WTC11 (cell line): ENCODE measurements at regions not wholly inside any gene's neighbourhood (a gene's known extent, or its start where the extent isn't known, plus 50 kb on each side); places are given as distances from the start of the nearest gene placed in this dataset.

ENCODE experiments used
- ATAC-seq: fragments of 200-7000 bp; cut with Tn5 transposase; 2 replicates; pipeline ENCODE4 v1.10.0; 2021; ENCODE audit warnings: mild to moderate bottlenecking, moderate library complexity
- CTCF ChIA-PET: fragments of 300-600 bp; sonication (Branson Sonifier 250); formaldehyde crosslinking; loops from one replicate; lab custom pipeline; 2021; ENCODE audit warnings: antibody characterized with exemption; lab: Charles Lee
- POLR2A ChIA-PET: fragments of 350-600 bp; sonication (Branson Sonifier 250); formaldehyde crosslinking; loops from one replicate; lab custom pipeline; 2021; ENCODE audit warnings: antibody characterized with exemption; lab: Charles Lee
- DNase-seq: peaks from one replicate; pipeline ENCODE4 v3.0.0; 2021; ENCODE audit warnings: low spot score
- H3K27ac Mint-ChIP-seq: 2 replicates; pipeline ENCODE4 v1.8.0; 2021; ENCODE audit warnings: mixed read lengths
- H3K27me3 Mint-ChIP-seq: 2 replicates; pipeline ENCODE4 v1.8.0; 2021; ENCODE audit warnings: low read depth, mild to moderate bottlenecking, moderate library complexity, mixed read lengths
- H3K36me3 Mint-ChIP-seq: 2 replicates; pipeline ENCODE4 v1.8.0; 2021; ENCODE audit warnings: mixed read lengths
- H3K4me1 Mint-ChIP-seq: 2 replicates; pipeline ENCODE4 v1.8.0; 2022; ENCODE audit warnings: mixed read lengths
- H3K4me3 Mint-ChIP-seq: 2 replicates; pipeline ENCODE4 v1.8.0; 2021; ENCODE audit warnings: mild to moderate bottlenecking, moderate library complexity, mixed read lengths
- H3K9me3 Mint-ChIP-seq: 2 replicates; pipeline ENCODE4 v1.8.0; 2021; ENCODE audit warnings: mixed read lengths
- EMX1 ChIP-seq: fragments of 250-450 bp; sonication (Bioruptor Pico); IDR thresholded peaks from 2 replicates; pipeline ENCODE4 v1.8.0; 2021; ENCODE audit warnings: mild to moderate bottlenecking
- FOXK1 ChIP-seq: sonication (generic); formaldehyde crosslinking; IDR thresholded peaks from 2 replicates; pipeline ENCODE4 v1.8.0; 2022; ENCODE audit warnings: mild to moderate bottlenecking, moderate library complexity, missing genetic modification reagents
- FOXP1 ChIP-seq: sonication (generic); formaldehyde crosslinking; IDR thresholded peaks from 2 replicates; pipeline ENCODE4 v1.8.0; 2022; ENCODE audit warnings: missing genetic modification reagents, mild to moderate bottlenecking, moderate library complexity, borderline replicate concordance
- JUN ChIP-seq: sonication (generic); formaldehyde crosslinking; IDR thresholded peaks from 2 replicates; pipeline ENCODE4 v1.8.0; 2023; ENCODE audit warnings: mild to moderate bottlenecking, missing genetic modification reagents
- MLX ChIP-seq: sonication (generic); formaldehyde crosslinking; IDR thresholded peaks from 2 replicates; pipeline ENCODE4 v1.8.1; 2023; ENCODE audit warnings: mild to moderate bottlenecking, missing genetic modification reagents, moderate library complexity
- NFE2L1 ChIP-seq: sonication (generic); formaldehyde crosslinking; IDR thresholded peaks from 2 replicates; pipeline ENCODE4 v1.8.1; 2023; ENCODE audit warnings: missing genetic modification reagents
- NR1H2 ChIP-seq: sonication (generic); formaldehyde crosslinking; IDR thresholded peaks from 2 replicates; pipeline ENCODE4 v1.9.0; 2021; ENCODE audit warnings: mild to moderate bottlenecking, moderate library complexity, missing genetic modification reagents
- NR3C1 ChIP-seq: sonication (generic); formaldehyde crosslinking; conservative IDR thresholded peaks from 2 replicates; pipeline ENCODE4 v1.8.1; 2023; ENCODE audit warnings: low read depth, mild to moderate bottlenecking, missing genetic modification reagents
- PRDM15 ChIP-seq: sonication (generic); formaldehyde crosslinking; IDR thresholded peaks from 2 replicates; pipeline ENCODE4 v1.8.0; 2022; ENCODE audit warnings: missing genetic modification reagents
- PREB ChIP-seq: sonication (generic); formaldehyde crosslinking; IDR thresholded peaks from 2 replicates; pipeline ENCODE4 v1.8.1; 2022; ENCODE audit warnings: mild to moderate bottlenecking, missing genetic modification reagents, moderate library complexity, borderline replicate concordance
- SMAD4 ChIP-seq: sonication (generic); formaldehyde crosslinking; IDR thresholded peaks from 2 replicates; pipeline ENCODE4 v1.8.0; 2022; ENCODE audit warnings: mild to moderate bottlenecking, missing genetic modification reagents
- SP1 ChIP-seq: sonication (generic); formaldehyde crosslinking; conservative IDR thresholded peaks from 2 replicates; pipeline ENCODE4 v1.8.1; 2022; ENCODE audit warnings: missing genetic modification reagents
- TEAD4 ChIP-seq: sonication (generic); formaldehyde crosslinking; IDR thresholded peaks from 2 replicates; pipeline ENCODE4 v1.8.0; 2022; ENCODE audit warnings: mild to moderate bottlenecking, missing genetic modification reagents
- TP53 ChIP-seq: sonication (generic); formaldehyde crosslinking; IDR thresholded peaks from 2 replicates; pipeline ENCODE4 v1.8.1; 2023; ENCODE audit warnings: mild to moderate bottlenecking, missing genetic modification reagents
- ZNF232 ChIP-seq: sonication (generic); formaldehyde crosslinking; IDR thresholded peaks from 2 replicates; pipeline ENCODE4 v1.8.0; 2022; ENCODE audit warnings: mild to moderate bottlenecking, missing genetic modification reagents
- ZNF396 ChIP-seq: fragments of 250-450 bp; sonication (Bioruptor Pico); IDR thresholded peaks from 2 replicates; pipeline ENCODE4 v1.8.0; 2021; ENCODE audit warnings: mild to moderate bottlenecking, moderate library complexity, borderline replicate concordance
- ZNF671 ChIP-seq: fragments of 250-450 bp; sonication (Bioruptor Pico); IDR thresholded peaks from 2 replicates; pipeline ENCODE4 v1.8.0; 2021; ENCODE audit warnings: mild to moderate bottlenecking
- TF ChIP-seq, protein P1 (sequence below): sonication (generic); formaldehyde crosslinking; IDR thresholded peaks from 2 replicates; pipeline ENCODE4 v1.8.0; 2022; ENCODE audit warnings: mild to moderate bottlenecking, missing genetic modification reagents
- TF ChIP-seq, protein P2 (sequence below): sonication (generic); formaldehyde crosslinking; IDR thresholded peaks from 2 replicates; pipeline ENCODE4 v1.8.1; 2023; ENCODE audit warnings: mild to moderate bottlenecking, missing genetic modification reagents, borderline replicate concordance
- TF ChIP-seq, protein P3 (sequence below): fragments of 250-450 bp; sonication (Bioruptor Pico); conservative IDR thresholded peaks from 2 replicates; pipeline ENCODE4 v1.9.0; 2021; ENCODE audit warnings: mild to moderate bottlenecking

- peak; percentile 60 for ATAC-seq
- Mint-ChIP-seq H3K4me3 (no peak overlapping the region), H3K9me3 (no peaks in the 10 kb centered on the region), H3K27ac (no peak overlapping the region), H3K4me1 (peaks cover 16% of the 10 kb centered on the region)
- POLR2A ChIA-PET: no interaction called here
- TF ChIP-seq FOXP1 (CRISPR knock-in tag) (no peak), PREB (no peak), SMAD4 (CRISPR knock-in tag) (no peak), NFE2L1 (CRISPR knock-in tag) (peak; percentile 75; the same call in 1 of the 2 replicates)
- TF ChIP-seq, all 79 proteins: peak for 1
- CTCF ChIA-PET: interaction anchor here (0.5 kb wide), 1 partner anchor 282 kb away, joined by 3 read pairs; no protein-coding TSS in a partner anchor
- DNase-seq: no peak
- H3K36me3 Mint-ChIP-seq: no peaks in the 10 kb centered on the region
- no peaks in the 10 kb centered on the region for H3K27me3 Mint-ChIP-seq
These were observed 275.8 kb upstream of the PRDM1 start for GRCh38 chr6:105810105-105810921.

- Mint-ChIP-seq H3K4me1 (peaks cover 16% of the 10 kb centered on the region), H3K27me3 (no peaks in the 10 kb centered on the region), H3K9me3 (no peaks in the 10 kb centered on the region), H3K4me3 (no peak overlapping the region), H3K36me3 (no peaks in the 10 kb centered on the region), H3K27ac (no peak overlapping the region)
- TF ChIP-seq, protein P1, sequence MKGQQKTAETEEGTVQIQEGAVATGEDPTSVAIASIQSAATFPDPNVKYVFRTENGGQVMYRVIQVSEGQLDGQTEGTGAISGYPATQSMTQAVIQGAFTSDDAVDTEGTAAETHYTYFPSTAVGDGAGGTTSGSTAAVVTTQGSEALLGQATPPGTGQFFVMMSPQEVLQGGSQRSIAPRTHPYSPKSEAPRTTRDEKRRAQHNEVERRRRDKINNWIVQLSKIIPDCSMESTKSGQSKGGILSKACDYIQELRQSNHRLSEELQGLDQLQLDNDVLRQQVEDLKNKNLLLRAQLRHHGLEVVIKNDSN (CRISPR knock-in tag): no peak
- TF ChIP-seq ZNF671 (CRISPR knock-in tag) (no peak), JUN (CRISPR knock-in tag) (no peak), FOXP1 (CRISPR knock-in tag) (no peak), NR1H2 (no peak), MLX (CRISPR knock-in tag) (no peak), EMX1 (CRISPR knock-in tag) (no peak), PRDM15 (CRISPR knock-in tag) (no peak), NR3C1 (CRISPR knock-in tag) (no peak), FOXK1 (CRISPR knock-in tag) (no peak), ZNF396 (no peak), ZNF232 (CRISPR knock-in tag) (no peak), TP53 (no peak), TEAD4 (CRISPR knock-in tag) (no peak), SP1 (CRISPR knock-in tag) (no peak)
- TF ChIP-seq, protein P2, sequence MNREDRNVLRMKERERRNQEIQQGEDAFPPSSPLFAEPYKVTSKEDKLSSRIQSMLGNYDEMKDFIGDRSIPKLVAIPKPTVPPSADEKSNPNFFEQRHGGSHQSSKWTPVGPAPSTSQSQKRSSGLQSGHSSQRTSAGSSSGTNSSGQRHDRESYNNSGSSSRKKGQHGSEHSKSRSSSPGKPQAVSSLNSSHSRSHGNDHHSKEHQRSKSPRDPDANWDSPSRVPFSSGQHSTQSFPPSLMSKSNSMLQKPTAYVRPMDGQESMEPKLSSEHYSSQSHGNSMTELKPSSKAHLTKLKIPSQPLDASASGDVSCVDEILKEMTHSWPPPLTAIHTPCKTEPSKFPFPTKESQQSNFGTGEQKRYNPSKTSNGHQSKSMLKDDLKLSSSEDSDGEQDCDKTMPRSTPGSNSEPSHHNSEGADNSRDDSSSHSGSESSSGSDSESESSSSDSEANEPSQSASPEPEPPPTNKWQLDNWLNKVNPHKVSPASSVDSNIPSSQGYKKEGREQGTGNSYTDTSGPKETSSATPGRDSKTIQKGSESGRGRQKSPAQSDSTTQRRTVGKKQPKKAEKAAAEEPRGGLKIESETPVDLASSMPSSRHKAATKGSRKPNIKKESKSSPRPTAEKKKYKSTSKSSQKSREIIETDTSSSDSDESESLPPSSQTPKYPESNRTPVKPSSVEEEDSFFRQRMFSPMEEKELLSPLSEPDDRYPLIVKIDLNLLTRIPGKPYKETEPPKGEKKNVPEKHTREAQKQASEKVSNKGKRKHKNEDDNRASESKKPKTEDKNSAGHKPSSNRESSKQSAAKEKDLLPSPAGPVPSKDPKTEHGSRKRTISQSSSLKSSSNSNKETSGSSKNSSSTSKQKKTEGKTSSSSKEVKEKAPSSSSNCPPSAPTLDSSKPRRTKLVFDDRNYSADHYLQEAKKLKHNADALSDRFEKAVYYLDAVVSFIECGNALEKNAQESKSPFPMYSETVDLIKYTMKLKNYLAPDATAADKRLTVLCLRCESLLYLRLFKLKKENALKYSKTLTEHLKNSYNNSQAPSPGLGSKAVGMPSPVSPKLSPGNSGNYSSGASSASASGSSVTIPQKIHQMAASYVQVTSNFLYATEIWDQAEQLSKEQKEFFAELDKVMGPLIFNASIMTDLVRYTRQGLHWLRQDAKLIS (CRISPR knock-in tag): no peak
- TF ChIP-seq, protein P3, sequence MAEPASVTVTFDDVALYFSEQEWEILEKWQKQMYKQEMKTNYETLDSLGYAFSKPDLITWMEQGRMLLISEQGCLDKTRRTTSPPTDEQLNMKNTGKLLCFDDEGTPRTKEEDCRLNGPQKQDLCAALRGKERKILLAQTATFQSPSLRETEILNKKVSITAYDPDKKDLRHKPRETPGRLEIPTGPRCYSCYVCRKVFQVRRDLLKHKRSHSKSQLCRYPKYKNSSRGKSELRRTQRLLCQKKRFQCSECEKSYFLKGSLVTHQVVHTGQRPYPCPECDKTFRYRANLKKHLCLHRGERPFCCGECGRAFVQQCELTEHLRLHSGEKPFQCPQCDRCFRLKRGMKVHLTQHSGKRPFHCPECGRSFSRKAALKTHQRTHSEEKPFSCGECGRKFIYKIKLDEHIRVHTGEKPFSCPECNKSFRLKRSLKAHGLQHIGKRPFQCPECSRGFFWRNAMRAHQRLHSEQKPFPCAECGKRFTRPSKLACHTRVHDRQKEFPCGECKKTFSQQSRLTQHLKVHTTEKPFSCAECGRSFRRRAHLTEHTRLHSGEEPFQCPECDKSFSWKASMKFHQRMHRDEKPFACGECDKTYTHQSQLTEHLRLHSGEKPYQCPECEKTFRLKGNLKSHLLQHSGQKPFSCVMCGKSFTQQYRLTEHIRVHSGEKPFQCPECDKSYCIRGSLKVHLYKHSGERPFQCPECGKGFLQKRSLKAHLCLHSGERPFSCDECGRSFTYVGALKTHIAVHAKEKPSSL (CRISPR knock-in tag): no peak
- ChIA-PET CTCF (no interaction called here), POLR2A (no interaction called here)
- DNase-seq (no peak), ATAC-seq (no peak)
These were observed 277.6 kb upstream of the PRDM1 start for GRCh38 chr6:105808571-105808970.
